DOHH2 (cell line): ENCODE measurements at regions not wholly inside any gene's neighbourhood (a gene's known extent, or its start where the extent isn't known, plus 50 kb on each side); places are given as distances from the start of the nearest gene placed in this dataset.

Experiments
- H3F3A ChIP-seq: fragments of 200-600 bp; sonication (generic), shearing (Covaris generic); 2 replicates; pipeline ENCODE4 v1.6.0; 2016; ENCODE audit warnings: antibody characterized with exemption, mild to moderate bottlenecking; ENCODE audit not compliant: control insufficient read depth, insufficient read depth
- H3K27ac ChIP-seq: fragments of 200-600 bp; sonication (generic); 2 replicates; pipeline ENCODE4 v1.5.1; 2014; ENCODE audit warnings: low read depth, mild to moderate bottlenecking, low read length, moderate library complexity
- H3K27me3 ChIP-seq: fragments of 200-600 bp; sonication (generic); 2 replicates; pipeline ENCODE4 v1.6.1; 2014; ENCODE audit warnings: mild to moderate bottlenecking, low read length, mixed read lengths; ENCODE audit not compliant: control insufficient read depth
- H3K36me3 ChIP-seq: fragments of 200-600 bp; sonication (generic); 2 replicates; pipeline ENCODE4 v1.6.1; 2014; ENCODE audit warnings: mild to moderate bottlenecking, low read length, moderate library complexity, mixed read lengths; ENCODE audit not compliant: control insufficient read depth
- H3K4me1 ChIP-seq: fragments of 200-600 bp; sonication (generic); 2 replicates; pipeline ENCODE4 v1.6.1; 2014; ENCODE audit warnings: mild to moderate bottlenecking, low read length, mixed read lengths; ENCODE audit not compliant: control insufficient read depth
- H3K4me2 ChIP-seq: fragments of 200-600 bp; sonication (generic); 2 replicates; pipeline ENCODE4 v1.6.0; 2014; ENCODE audit warnings: mild to moderate bottlenecking, low read length, moderate library complexity
- H3K4me3 ChIP-seq: fragments of 200-600 bp; sonication (generic); 2 replicates; pipeline ENCODE4 v1.5.1; 2014; ENCODE audit warnings: mild to moderate bottlenecking, low read length, mixed read lengths
- H3K79me2 ChIP-seq: fragments of 200-600 bp; sonication (generic); 2 replicates; pipeline ENCODE4 v1.6.1; 2014; ENCODE audit warnings: mild to moderate bottlenecking, low read length, mixed read lengths; ENCODE audit not compliant: control insufficient read depth
- H3K9me2 ChIP-seq: fragments of 200-600 bp; sonication (generic); replicated peaks from 2 replicates; pipeline ENCODE4 v1.6.1; 2014; ENCODE audit warnings: mild to moderate bottlenecking, low read length, mixed read lengths; ENCODE audit not compliant: control insufficient read depth
- H3K9me3 ChIP-seq: fragments of 200-600 bp; sonication (generic); 2 replicates; pipeline ENCODE4 v1.6.1; 2014; ENCODE audit warnings: antibody characterized with exemption, low read length, mixed read lengths; ENCODE audit not compliant: control insufficient read depth, insufficient read depth
- H4K20me1 ChIP-seq: fragments of 200-600 bp; sonication (generic); 2 replicates; pipeline ENCODE4 v1.6.0; 2014; ENCODE audit warnings: low read depth, mild to moderate bottlenecking, antibody characterized with exemption, low read length, moderate library complexity; ENCODE audit not compliant: control insufficient read depth, insufficient read depth
- CTCF ChIP-seq: fragments of 200-600 bp; sonication (generic); IDR thresholded peaks from one replicate; pipeline ENCODE4 v1.5.1; 2014; ENCODE audit warnings: antibody characterized with exemption, mild to moderate bottlenecking, low read depth, low read length; ENCODE audit not compliant: poor library complexity, severe bottlenecking
- EZH2phosphoT487 ChIP-seq: fragments of 200-600 bp; sonication (generic); IDR thresholded peaks from 2 replicates; pipeline ENCODE4 v1.6.1; 2017; ENCODE audit warnings: borderline replicate concordance, mild to moderate bottlenecking, antibody characterized with exemption, low read length, moderate library complexity, mixed read lengths

- no peaks in the 10 kb centered on the region for H3K9me2 ChIP-seq
- no peaks in the 10 kb centered on the region for H3F3A ChIP-seq
- no peak overlapping the region for H3K4me3 ChIP-seq
- no peaks in the 10 kb centered on the region for H3K27me3 ChIP-seq
- H4K20me1 ChIP-seq = no peaks in the 10 kb centered on the region
- H3K79me2 ChIP-seq = no peaks in the 10 kb centered on the region
- H3K36me3 ChIP-seq = no peaks in the 10 kb centered on the region
- H3K4me1 ChIP-seq = no peaks in the 10 kb centered on the region
- H3K4me2 ChIP-seq = no peak overlapping the region
- no peak for TF ChIP-seq EZH2phosphoT487
- no peak for TF ChIP-seq CTCF
- H3K9me3 ChIP-seq = no peaks in the 10 kb centered on the region
- no peak overlapping the region for H3K27ac ChIP-seq
Observed at GRCh38 chr14:61929651-61930050, 167.4 kb downstream of the SNAPC1 start.

GRCh38 chr14:61930101-61930857 lies 168.1 kb downstream of the SNAPC1 start:
- no peak for TF ChIP-seq CTCF
- no peak for TF ChIP-seq EZH2phosphoT487
- Histone ChIP-seq H3K79me2 (no peaks in the 10 kb centered on the region), H3K4me2 (no peak overlapping the region), H3K9me2 (no peaks in the 10 kb centered on the region), H3K4me3 (no peak overlapping the region), H3F3A (no peaks in the 10 kb centered on the region), H4K20me1 (no peaks in the 10 kb centered on the region), H3K27me3 (no peaks in the 10 kb centered on the region), H3K27ac (no peak overlapping the region), H3K9me3 (no peaks in the 10 kb centered on the region), H3K36me3 (no peaks in the 10 kb centered on the region), H3K4me1 (no peaks in the 10 kb centered on the region)

- no peaks in the 10 kb centered on the region for H3F3A ChIP-seq
- no peak overlapping the region for H3K4me2 ChIP-seq
- H3K9me3 ChIP-seq = no peaks in the 10 kb centered on the region
- no peak overlapping the region for H3K4me3 ChIP-seq
- no peaks in the 10 kb centered on the region for H3K9me2 ChIP-seq
- no peaks in the 10 kb centered on the region for H3K4me1 ChIP-seq
- no peaks in the 10 kb centered on the region for H4K20me1 ChIP-seq
- no peaks in the 10 kb centered on the region for H3K27me3 ChIP-seq
- H3K79me2 ChIP-seq = no peaks in the 10 kb centered on the region
- no peak for TF ChIP-seq EZH2phosphoT487
- TF ChIP-seq CTCF = no peak
- no peak overlapping the region for H3K27ac ChIP-seq
- H3K36me3 ChIP-seq = no peaks in the 10 kb centered on the region
Observed at GRCh38 chr14:61932974-61933373, 170.8 kb downstream of the SNAPC1 start.
